Thoracic aorta (tissue), 2 donors: ENCODE measurements at regions not wholly inside any gene's neighbourhood (a gene's known extent, or its start where the extent isn't known, plus 50 kb on each side); places are given as distances from the start of the nearest gene placed in this dataset.
A peak's percentile ranks its signal among the peaks of the same experiment; 100 is the strongest.

Experiments
- ATAC-seq: fragments of 150-250 bp; one replicate; pipeline ENCODE4 v1.8.0; 2017; ENCODE audit warnings: low read depth; ENCODE audit not compliant: insufficient number of reproducible peaks, low FRiP score
- DNase-seq: peaks from one replicate; pipeline ENCODE4 v3.0.0-alpha.2; 2020; ENCODE audit warnings: low spot score
- H3K27ac ChIP-seq, 2 donors: fragments of 200-600 bp; sonication (generic); 1 replicate in 1 of 2; 2 replicates in 1 of 2; pipeline ENCODE4 v1.5.1; 2016; ENCODE audit warnings: mild to moderate bottlenecking in 2 of 2, moderate library complexity in 2 of 2
- H3K27me3 ChIP-seq: fragments of 200-600 bp; sonication (generic); replicated peaks from 2 replicates; pipeline ENCODE4 v1.6.0; 2016; ENCODE audit warnings: mild to moderate bottlenecking; ENCODE audit not compliant: insufficient read depth
- H3K36me3 ChIP-seq: fragments of 200-600 bp; sonication (generic); one replicate; pipeline ENCODE4 v1.5.1; 2016
- H3K4me1 ChIP-seq, 2 donors: fragments of 200-600 bp; sonication (generic); 1 replicate in 1 of 2; 2 replicates in 1 of 2; pipeline versions ENCODE4 v1.5.1 to v1.6.0; 2016; ENCODE audit warnings: low read depth in 2 of 2, mild to moderate bottlenecking in 1 of 2; ENCODE audit not compliant: control insufficient read depth in 1 of 2
- H3K4me3 ChIP-seq: fragments of 200-600 bp; sonication (generic); 2 replicates; pipeline ENCODE4 v1.5.1; 2016; ENCODE audit warnings: mild to moderate bottlenecking
- H3K9me3 ChIP-seq: fragments of 200-600 bp; sonication (generic); 2 replicates; pipeline ENCODE4 v1.5.1; 2016
- CTCF ChIP-seq: fragments of 200-600 bp; sonication (generic); IDR thresholded peaks from one replicate; pipeline ENCODE4 v1.5.1; 2019; ENCODE audit warnings: antibody characterized with exemption

- H3K4me1 ChIP-seq: peaks cover 0 to 9% of the 10 kb centered on the region in 2 donors
These were observed 192.5 kb upstream of the TTC29 start for GRCh38 chr4:147138171-147138570.

GRCh38 chr4:147139455-147140198 lies 194.0 kb upstream of the TTC29 start:
- Histone ChIP-seq H3K4me3 (no peak overlapping the region), H3K9me3 (no peaks in the 10 kb centered on the region), H3K27ac (no peak overlapping the region), H3K27me3 (no peaks in the 10 kb centered on the region), H3K4me1 (peaks cover 0 to 9% of the 10 kb centered on the region in 2 donors), H3K36me3 (no peaks in the 10 kb centered on the region)
- no peak for ATAC-seq
- no peak for DNase-seq
- TF ChIP-seq CTCF: no peak

More at GRCh38 chr4:147138171-147138570, 192.5 kb upstream of the TTC29 start:
- ATAC-seq: no peak
- H3K36me3 ChIP-seq: no peaks in the 10 kb centered on the region
- DNase-seq: no peak
- no peak overlapping the region for H3K4me3 ChIP-seq
- H3K9me3 ChIP-seq: no peaks in the 10 kb centered on the region
- no peak for TF ChIP-seq CTCF
- H3K27me3 ChIP-seq: no peaks in the 10 kb centered on the region
- no peak overlapping the region for H3K27ac ChIP-seq

- no peak for TF ChIP-seq CTCF
- no peak for ATAC-seq
These were observed 206.1 kb upstream of the TTC29 start for GRCh38 chr4:147151763-147152162.

GRCh38 chr4:147157860-147158701 lies 212.4 kb upstream of the TTC29 start:
- Histone ChIP-seq H3K4me3 (peak overlapping the region; percentile 73), H3K9me3 (no peaks in the 10 kb centered on the region), H3K27me3 (no peaks in the 10 kb centered on the region), H3K36me3 (no peaks in the 10 kb centered on the region), H3K4me1 (peaks cover 0 to 10% of the 10 kb centered on the region in 2 donors), H3K27ac (no peak overlapping the region)
- peak; percentile 67 for ATAC-seq
- no peak for TF ChIP-seq CTCF
- no peak for DNase-seq

More at GRCh38 chr4:147151763-147152162, 206.1 kb upstream of the TTC29 start:
- Histone ChIP-seq H3K4me1 (no peaks in the 10 kb centered on the region), H3K4me3 (no peak overlapping the region), H3K27ac (no peak overlapping the region), H3K9me3 (no peaks in the 10 kb centered on the region), H3K27me3 (no peaks in the 10 kb centered on the region), H3K36me3 (no peaks in the 10 kb centered on the region)
- no peak for DNase-seq

- TF ChIP-seq CTCF: peak; percentile 83
- no peaks in the 10 kb centered on the region for H3K36me3 ChIP-seq
- no peak for DNase-seq
- no peak overlapping the region for H3K4me3 ChIP-seq
- peak; percentile 72 for ATAC-seq
- H3K27me3 ChIP-seq: no peaks in the 10 kb centered on the region
- H3K27ac ChIP-seq: no peak overlapping the region
- no peaks in the 10 kb centered on the region for H3K9me3 ChIP-seq
- peaks cover 0 to 10% of the 10 kb centered on the region in 2 donors for H3K4me1 ChIP-seq
These were observed 215.3 kb upstream of the TTC29 start for GRCh38 chr4:147160908-147161513.
